ENCODE measurements at regions not wholly inside any gene's neighbourhood (a gene's known extent, or its start where the extent isn't known, plus 50 kb on each side); places are given as distances from the start of the nearest gene placed in this dataset.
A peak's percentile ranks its signal among the peaks of the same experiment; 100 is the strongest.

DNA sequence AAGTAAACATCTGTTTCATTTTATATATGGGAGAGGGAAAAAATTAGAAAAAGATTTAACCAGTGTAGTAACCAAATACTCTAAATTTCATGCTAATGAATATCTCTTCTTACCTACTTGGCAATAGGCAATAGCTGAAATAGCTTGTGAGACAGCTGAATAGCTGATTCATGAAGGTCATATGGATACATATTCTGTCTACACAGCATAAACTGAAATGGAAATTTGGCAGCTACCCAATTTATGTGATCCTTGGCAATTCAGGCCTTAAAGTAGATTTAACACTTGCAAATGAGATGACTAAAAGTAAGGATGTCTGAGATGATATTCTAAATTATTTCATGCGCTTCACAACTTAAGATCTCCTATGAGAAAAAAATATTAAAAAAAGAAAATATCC, 261.2 kb upstream of the SEMA3A start:
- intact Hi-C loops (cut with DNase I): no loop called here
- no peaks in the 10 kb centered on the region for H3K4me1 ChIP-seq
- H3K36me3 ChIP-seq: no peaks in the 10 kb centered on the region
- H3K27me3 ChIP-seq: no peaks in the 10 kb centered on the region
- 93% methylated on average over 1 of the region's 1 CpG for WGBS (ENCODE audit: insufficient coverage, low coverage, low lambda C conversion rate, missing lambda C conversion rate)
- no peak for ATAC-seq
- no peak for TF ChIP-seq POLR2A (IDR thresholded peaks at IDR 0.05)
- TF ChIP-seq, protein P1, sequence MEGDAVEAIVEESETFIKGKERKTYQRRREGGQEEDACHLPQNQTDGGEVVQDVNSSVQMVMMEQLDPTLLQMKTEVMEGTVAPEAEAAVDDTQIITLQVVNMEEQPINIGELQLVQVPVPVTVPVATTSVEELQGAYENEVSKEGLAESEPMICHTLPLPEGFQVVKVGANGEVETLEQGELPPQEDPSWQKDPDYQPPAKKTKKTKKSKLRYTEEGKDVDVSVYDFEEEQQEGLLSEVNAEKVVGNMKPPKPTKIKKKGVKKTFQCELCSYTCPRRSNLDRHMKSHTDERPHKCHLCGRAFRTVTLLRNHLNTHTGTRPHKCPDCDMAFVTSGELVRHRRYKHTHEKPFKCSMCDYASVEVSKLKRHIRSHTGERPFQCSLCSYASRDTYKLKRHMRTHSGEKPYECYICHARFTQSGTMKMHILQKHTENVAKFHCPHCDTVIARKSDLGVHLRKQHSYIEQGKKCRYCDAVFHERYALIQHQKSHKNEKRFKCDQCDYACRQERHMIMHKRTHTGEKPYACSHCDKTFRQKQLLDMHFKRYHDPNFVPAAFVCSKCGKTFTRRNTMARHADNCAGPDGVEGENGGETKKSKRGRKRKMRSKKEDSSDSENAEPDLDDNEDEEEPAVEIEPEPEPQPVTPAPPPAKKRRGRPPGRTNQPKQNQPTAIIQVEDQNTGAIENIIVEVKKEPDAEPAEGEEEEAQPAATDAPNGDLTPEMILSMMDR (IDR thresholded peaks at IDR 0.05): no peak
- DNase-seq: no peak
- no peak overlapping the region for H3K27ac ChIP-seq
- H3K4me3 ChIP-seq: no peak overlapping the region
- no peaks in the 10 kb centered on the region for H3K9me3 ChIP-seq

DNA sequence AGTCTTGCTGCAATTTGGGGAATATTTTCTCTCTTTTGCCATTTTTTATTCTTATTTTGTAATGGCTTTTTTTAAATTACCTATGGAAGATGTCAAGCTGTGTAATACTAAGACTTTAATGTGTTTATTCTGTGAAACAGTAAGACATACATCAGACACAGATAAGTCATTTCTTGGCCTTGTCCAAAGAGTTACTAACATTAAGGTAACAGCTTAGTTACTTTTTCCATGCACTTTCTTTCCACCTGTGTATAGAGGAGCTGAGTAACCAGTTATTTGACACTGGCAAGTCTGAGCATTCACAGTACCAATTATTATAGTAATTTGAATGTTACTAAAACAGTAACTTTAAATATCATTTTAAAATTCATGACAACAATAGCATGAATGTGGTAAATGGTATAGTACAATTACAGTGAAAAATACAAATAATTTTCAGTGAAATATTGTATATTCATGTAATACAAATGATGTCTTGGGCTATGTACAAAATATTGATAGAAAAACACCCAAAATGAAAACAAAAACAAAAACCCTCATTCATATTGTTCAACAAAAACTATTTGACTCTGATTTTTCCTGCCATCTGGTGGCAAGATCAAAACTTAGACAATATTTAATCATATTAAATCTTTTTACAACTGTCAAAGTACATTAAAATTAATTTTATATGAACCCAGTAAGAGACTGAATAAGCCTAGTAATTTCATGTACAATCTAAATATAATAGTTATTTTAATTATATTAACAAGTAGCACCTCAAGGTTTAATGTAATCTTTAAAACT, 259.8 kb upstream of the SEMA3A start:
- intact Hi-C loops (cut with DNase I): no loop called here
- DNase-seq: no peak
- no peaks in the 10 kb centered on the region for H3K9me3 ChIP-seq

GRCh38 chr7:84452618-84453017, 258.0 kb upstream of the SEMA3A start:
- H3K4me3 ChIP-seq: no peak overlapping the region
- ATAC-seq (no peak), DNase-seq (no peak)
- H3K27me3 ChIP-seq: no peaks in the 10 kb centered on the region
- WGBS (ENCODE audit: insufficient coverage, low coverage, low lambda C conversion rate, missing lambda C conversion rate): 29% methylated on average over 1 of the region's 1 CpG
- no peak overlapping the region for H3K27ac ChIP-seq
- no peak for TF ChIP-seq POLR2A (IDR thresholded peaks at IDR 0.05)
- intact Hi-C loops (cut with DNase I): no loop called here
- no peaks in the 10 kb centered on the region for H3K4me1 ChIP-seq
- H3K36me3 ChIP-seq: no peaks in the 10 kb centered on the region
- no peaks in the 10 kb centered on the region for H3K9me3 ChIP-seq

More for the DNA sequence above, 259.8 kb upstream of the SEMA3A start:
- Histone ChIP-seq H3K4me3 (no peak overlapping the region), H3K36me3 (no peaks in the 10 kb centered on the region), H3K27me3 (no peaks in the 10 kb centered on the region), H3K27ac (no peak overlapping the region), H3K4me1 (no peaks in the 10 kb centered on the region)
- TF ChIP-seq POLR2A (IDR thresholded peaks at IDR 0.05): no peak
- TF ChIP-seq, protein P1 (IDR thresholded peaks at IDR 0.05): no peak
- ATAC-seq: no peak

DNA sequence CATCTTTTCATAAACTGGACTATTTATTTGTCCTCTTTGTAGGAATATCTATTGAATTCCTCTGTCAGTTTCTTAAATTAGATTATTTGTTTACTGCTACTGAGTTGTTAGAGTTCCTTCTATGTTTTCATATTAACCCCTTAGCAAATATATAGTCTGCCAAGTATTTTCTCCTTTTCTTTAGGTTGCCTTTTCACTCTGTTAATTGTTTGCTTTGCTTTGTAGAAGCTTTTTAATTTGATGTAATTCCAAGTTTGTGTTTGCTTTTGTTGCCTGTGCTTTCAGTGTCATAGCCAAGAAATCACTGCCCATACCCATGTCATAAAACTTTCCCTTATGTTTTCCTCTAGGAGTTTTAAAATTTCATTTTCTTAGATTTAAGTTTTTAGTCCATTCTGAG, 256.2 kb upstream of the SEMA3A start:
- intact Hi-C loops (cut with DNase I): no loop called here
- ATAC-seq: no peak
- TF ChIP-seq POLR2A (IDR thresholded peaks at IDR 0.05): no peak
- TF ChIP-seq, protein P1 (IDR thresholded peaks at IDR 0.05): no peak
- H3K9me3 ChIP-seq: no peaks in the 10 kb centered on the region
- no peak for DNase-seq
- no peak overlapping the region for H3K27ac ChIP-seq
- no peaks in the 10 kb centered on the region for H3K36me3 ChIP-seq
- no peaks in the 10 kb centered on the region for H3K27me3 ChIP-seq
- H3K4me1 ChIP-seq: no peaks in the 10 kb centered on the region
- H3K4me3 ChIP-seq: no peak overlapping the region

DNA sequence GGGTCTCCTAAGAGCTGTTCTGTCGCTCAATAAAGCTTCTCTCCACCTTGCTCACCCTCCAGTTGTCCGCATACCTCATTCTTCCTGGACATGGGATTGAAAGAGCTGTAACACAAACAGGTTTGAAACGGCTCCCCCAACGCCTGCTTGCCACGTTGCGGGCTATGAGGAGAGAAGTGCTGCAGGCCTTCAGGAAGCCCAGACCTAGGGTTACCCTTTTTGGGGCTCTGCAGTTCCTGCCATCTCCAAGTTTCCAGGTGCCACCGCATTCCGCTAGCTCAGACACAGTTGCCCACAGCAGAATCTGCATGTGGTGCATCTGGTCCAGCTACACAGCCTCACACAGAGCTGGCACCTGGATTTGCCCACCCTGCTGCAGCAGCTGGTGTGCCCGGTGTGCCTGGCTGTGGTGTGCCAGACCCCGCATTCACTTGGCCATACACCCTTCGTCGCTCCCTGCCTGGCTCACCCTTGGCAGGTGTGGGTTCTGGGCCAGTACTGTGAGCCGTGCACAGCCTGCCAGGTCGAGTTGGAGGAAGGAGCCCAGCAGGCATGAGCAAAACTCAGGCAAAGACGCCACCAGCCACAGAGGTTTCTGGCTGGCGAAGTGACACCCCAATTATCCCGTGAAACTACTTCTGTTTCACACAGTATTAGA, 253.2 kb upstream of the SEMA3A start:
- DNase-seq: peak in 1 of 3 donors; percentile 11
- Histone ChIP-seq H3K9me3 (no peaks in the 10 kb centered on the region), H3K4me1 (no peaks in the 10 kb centered on the region), H3K4me3 (no peak overlapping the region), H3K36me3 (no peaks in the 10 kb centered on the region), H3K27me3 (no peaks in the 10 kb centered on the region), H3K27ac (no peak overlapping the region)
- WGBS (ENCODE audit: insufficient coverage, low coverage, low lambda C conversion rate, missing lambda C conversion rate): 73% methylated on average over 12 of the region's 17 CpGs
- intact Hi-C loops (cut with DNase I): no loop called here
- no peak for ATAC-seq
- TF ChIP-seq, protein P1 (IDR thresholded peaks at IDR 0.05): no peak
- TF ChIP-seq POLR2A (IDR thresholded peaks at IDR 0.05): no peak

Data from right lobe of liver (tissue), 6 donors.